Omental fat pad (tissue), 3 donors: ENCODE measurements at regions not wholly inside any gene's neighbourhood (a gene's known extent, or its start where the extent isn't known, plus 50 kb on each side); places are given as distances from the start of the nearest gene placed in this dataset.

Experiments
- ATAC-seq: fragments of 150-250 bp; one replicate; pipeline ENCODE4 v1.9.1; 2016; ENCODE audit warnings: mild to moderate bottlenecking, moderate library complexity; ENCODE audit not compliant: low FRiP score
- DNase-seq: peaks from one replicate; pipeline ENCODE4 v3.0.0-alpha.2; 2019; ENCODE audit warnings: low spot score
- CTCF ChIP-seq, 3 donors: fragments of 450-650 bp; IDR thresholded peaks; one replicate each; pipeline ENCODE4 v1.5.1; 2016 to 2017; ENCODE audit warnings: antibody characterized with exemption in 3 of 3, mild to moderate bottlenecking in 3 of 3, moderate library complexity in 2 of 3

GRCh38 chr9:11269036-11269435 is 656.2 kb upstream of the PTPRD start:
- DNase-seq (no peak), ATAC-seq (no peak)
- TF ChIP-seq CTCF (IDR thresholded peaks at IDR 0.05): no peak

GRCh38 chr9:11275158-11275695 is 662.4 kb upstream of the PTPRD start:
- no peak for DNase-seq
- ATAC-seq: no peak
- no peak for TF ChIP-seq CTCF (IDR thresholded peaks at IDR 0.05)

- no peak for ATAC-seq
- no peak for DNase-seq
- TF ChIP-seq CTCF (IDR thresholded peaks at IDR 0.05): no peak
Observed at GRCh38 chr9:11312966-11313365, 700.2 kb upstream of the PTPRD start.

GRCh38 chr9:11318946-11319345 is 706.1 kb upstream of the PTPRD start:
- no peak for TF ChIP-seq CTCF (IDR thresholded peaks at IDR 0.05)
- no peak for ATAC-seq

GRCh38 chr9:11319538-11319937 is 706.7 kb upstream of the PTPRD start:
- ATAC-seq (no peak), DNase-seq (no peak)
- TF ChIP-seq CTCF (IDR thresholded peaks at IDR 0.05): no peak

More at GRCh38 chr9:11318946-11319345, 706.1 kb upstream of the PTPRD start:
- no peak for DNase-seq

- ATAC-seq (no peak), DNase-seq (no peak)
- no peak for TF ChIP-seq CTCF (IDR thresholded peaks at IDR 0.05)
Observed at GRCh38 chr9:11320989-11321388, 708.2 kb upstream of the PTPRD start.

- ATAC-seq (no peak), DNase-seq (no peak)
- no peak for TF ChIP-seq CTCF (IDR thresholded peaks at IDR 0.05)
Observed at GRCh38 chr9:11323457-11323856, 710.7 kb upstream of the PTPRD start.
